ENCODE measurements at regions not wholly inside any gene's neighbourhood (a gene's known extent, or its start where the extent isn't known, plus 50 kb on each side); places are given as distances from the start of the nearest gene placed in this dataset.

DNA sequence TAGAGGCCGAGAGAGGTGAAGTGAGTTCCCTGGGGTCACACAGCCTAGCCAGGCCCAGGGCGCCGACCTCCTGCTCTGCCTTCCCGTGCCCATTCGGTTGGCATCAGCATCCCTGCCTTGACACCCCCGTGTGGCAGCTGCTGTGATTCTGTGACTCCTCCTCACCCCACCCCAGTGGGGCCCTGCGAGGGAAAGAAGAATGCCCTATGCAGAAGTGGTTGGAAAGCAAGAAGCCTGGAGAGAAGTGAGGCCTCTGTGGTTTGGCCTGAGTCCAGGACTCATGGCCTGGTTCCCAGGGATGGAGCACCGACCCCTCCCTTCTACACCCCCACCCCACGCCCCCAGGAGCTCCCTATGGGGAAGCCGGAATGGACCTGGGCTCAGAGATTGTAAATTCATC, 296.2 kb downstream of the SEC14L1 start:
- ChIA-PET POLR2A (interaction anchor here (1.0 to 29.0 kb wide), 9 partner anchors 7 to 522 kb away, joined by 3 to 681 read pairs (median 29); partner anchors contain the start of gene TNRC6C), CTCF (interaction anchor here (0.8 to 3.3 kb wide), 7 partner anchors 8 to 106 kb away, joined by 3 to 19 read pairs (median 4); no protein-coding TSS in a partner anchor)
- peak overlapping the region; percentile 79 to 98 for H3K27ac ChIP-seq (ENCODE audit: low read depth in 1 of 2, low read length in 2 of 2)
- H3K4me1 ChIP-seq (ENCODE audit: insufficient read depth, low read length): peaks cover 100% of the 10 kb centered on the region
- ATAC-seq (ENCODE audit: poor library complexity) (no peak), DNase-seq (peak in 5 of 14 experiments; percentile 34 to 68 (median 67))
- peaks cover 31% of the 10 kb centered on the region for H3K36me3 ChIP-seq (ENCODE audit: insufficient read depth, low read length)
- H3K4me1 Mint-ChIP-seq (ENCODE audit: low read depth): peaks cover 97% of the 10 kb centered on the region
- no peaks in the 10 kb centered on the region for H3K9me3 ChIP-seq (ENCODE audit: control insufficient read depth in 1 of 2, insufficient read depth in 1 of 2, low read length in 2 of 2)
- intact Hi-C loops (cut with DNase I, micrococcal nuclease): no loop called here
- H3K9me3 Mint-ChIP-seq: no peaks in the 10 kb centered on the region
- H3K36me3 Mint-ChIP-seq (ENCODE audit: low read depth): peaks cover 18% of the 10 kb centered on the region
- peak overlapping the region; percentile 55 for H3K4me3 ChIP-seq (ENCODE audit: low read length)
- TF ChIP-seq CTCF (IDR thresholded peaks at IDR 0.05): no peak
- peak overlapping the region; percentile 96 for H3K4me3 Mint-ChIP-seq
- peak overlapping the region; percentile 93 for H3K27ac Mint-ChIP-seq
- H3K27me3 ChIP-seq (ENCODE audit: control insufficient read depth in 1 of 2, insufficient read depth in 2 of 2, low read length in 2 of 2): no peaks in the 10 kb centered on the region
- no peaks in the 10 kb centered on the region for H3K27me3 Mint-ChIP-seq

DNA sequence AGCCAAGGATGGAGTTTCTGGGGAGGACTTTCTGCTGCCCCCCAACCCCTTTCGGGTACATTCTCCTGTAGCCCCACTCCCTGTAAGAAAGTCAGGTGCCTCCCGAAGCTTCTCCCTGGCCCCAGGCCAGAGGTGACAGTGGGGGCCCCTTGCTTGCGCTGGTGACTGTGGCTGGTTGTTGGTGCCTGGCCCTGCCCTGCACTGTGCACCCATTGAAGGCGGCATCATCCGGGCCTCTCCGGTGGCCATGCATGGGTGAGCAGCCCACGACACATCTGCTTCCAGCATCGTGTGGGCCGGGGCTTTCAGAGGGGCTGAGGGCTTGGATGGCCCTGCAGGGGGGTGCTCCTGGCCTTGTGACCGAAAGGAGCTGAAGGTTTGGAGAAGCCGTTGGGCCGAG, 297.0 kb downstream of the SEC14L1 start:
- H3K27ac Mint-ChIP-seq: peak overlapping the region; percentile 93
- H3K4me3 Mint-ChIP-seq: peak overlapping the region; percentile 96
- H3K4me1 ChIP-seq (ENCODE audit: insufficient read depth, low read length): peaks cover 100% of the 10 kb centered on the region
- H3K9me3 ChIP-seq (ENCODE audit: control insufficient read depth in 1 of 2, insufficient read depth in 1 of 2, low read length in 2 of 2): no peaks in the 10 kb centered on the region
- ChIA-PET POLR2A (interaction anchor here (0.9 to 29.0 kb wide), 9 partner anchors 7 to 105 kb away, joined by 3 to 681 read pairs (median 63); no protein-coding TSS in a partner anchor), CTCF (no interaction called here)
- peak overlapping the region; percentile 79 to 98 for H3K27ac ChIP-seq (ENCODE audit: low read depth in 1 of 2, low read length in 2 of 2)
- peaks cover 97% of the 10 kb centered on the region for H3K4me1 Mint-ChIP-seq (ENCODE audit: low read depth)
- no peak for TF ChIP-seq CTCF (IDR thresholded peaks at IDR 0.05)
- no peak overlapping the region for H3K4me3 ChIP-seq (ENCODE audit: low read length)
- H3K36me3 ChIP-seq (ENCODE audit: insufficient read depth, low read length): peaks cover 26% of the 10 kb centered on the region
- peaks cover 11% of the 10 kb centered on the region for H3K36me3 Mint-ChIP-seq (ENCODE audit: low read depth)
- H3K27me3 Mint-ChIP-seq: no peaks in the 10 kb centered on the region
- no peaks in the 10 kb centered on the region for H3K9me3 Mint-ChIP-seq
- no peaks in the 10 kb centered on the region for H3K27me3 ChIP-seq (ENCODE audit: control insufficient read depth in 1 of 2, insufficient read depth in 2 of 2, low read length in 2 of 2)
- no peak for ATAC-seq (ENCODE audit: poor library complexity)
- peak in 1 of 14 experiments; percentile 18 for DNase-seq
- intact Hi-C loops (cut with DNase I, micrococcal nuclease): no loop called here

GRCh38 chr17:77438241-77439188, 297.7 kb downstream of the SEC14L1 start:
- no peak for TF ChIP-seq CTCF (IDR thresholded peaks at IDR 0.05)
- Mint-ChIP-seq H3K27me3 (no peaks in the 10 kb centered on the region), H3K4me3 (peak overlapping the region; percentile 71), H3K36me3 (ENCODE audit: low read depth) (peaks cover 10% of the 10 kb centered on the region), H3K4me1 (ENCODE audit: low read depth) (peaks cover 100% of the 10 kb centered on the region), H3K27ac (peak overlapping the region; percentile 93), H3K9me3 (no peaks in the 10 kb centered on the region)
- Histone ChIP-seq H3K27me3 (ENCODE audit: control insufficient read depth in 1 of 2, insufficient read depth in 2 of 2, low read length in 2 of 2) (no peaks in the 10 kb centered on the region), H3K4me1 (ENCODE audit: insufficient read depth, low read length) (peaks cover 100% of the 10 kb centered on the region), H3K36me3 (ENCODE audit: insufficient read depth, low read length) (peaks cover 18% of the 10 kb centered on the region), H3K4me3 (ENCODE audit: low read length) (peak overlapping the region; percentile 1), H3K27ac (ENCODE audit: low read depth in 1 of 2, low read length in 2 of 2) (peak overlapping the region; percentile 79 to 98), H3K9me3 (ENCODE audit: control insufficient read depth in 1 of 2, insufficient read depth in 1 of 2, low read length in 2 of 2) (no peaks in the 10 kb centered on the region)
- ATAC-seq (ENCODE audit: poor library complexity) (no peak), DNase-seq (peak in 1 of 14 experiments; percentile 26)
- intact Hi-C loops (cut with DNase I, micrococcal nuclease): no loop called here
- CTCF ChIA-PET: interaction anchor here (0.9 to 3.6 kb wide), 5 partner anchors 9 to 45 kb away, joined by 3 to 32 read pairs (median 4); no protein-coding TSS in a partner anchor
- POLR2A ChIA-PET: interaction anchor here (0.9 to 29.0 kb wide), 10 partner anchors 12 to 106 kb away, joined by 3 to 681 read pairs (median 12); no protein-coding TSS in a partner anchor
